COLO668 (cell line): ENCODE measurements at regions not wholly inside any gene's neighbourhood (a gene's known extent, or its start where the extent isn't known, plus 50 kb on each side); places are given as distances from the start of the nearest gene placed in this dataset.

Experiments
- DNase-seq: peaks from one replicate; lab custom pipeline; 2025; ENCODE audit not compliant: unreplicated experiment; lab: John Stamatoyannopoulos, UW

- DNase-seq = no peak
Measured at GRCh38 chr12:24561411-24561871, 387.5 kb downstream of the BCAT1 start.

- no peak for DNase-seq
Measured at GRCh38 chr12:24560831-24561271, 388.1 kb downstream of the BCAT1 start.

- DNase-seq = no peak
Measured at GRCh38 chr12:24560192-24560775, 388.6 kb downstream of the BCAT1 start.

- DNase-seq = no peak
Measured at GRCh38 chr12:24557738-24558137, 391.2 kb downstream of the BCAT1 start.

DNA sequence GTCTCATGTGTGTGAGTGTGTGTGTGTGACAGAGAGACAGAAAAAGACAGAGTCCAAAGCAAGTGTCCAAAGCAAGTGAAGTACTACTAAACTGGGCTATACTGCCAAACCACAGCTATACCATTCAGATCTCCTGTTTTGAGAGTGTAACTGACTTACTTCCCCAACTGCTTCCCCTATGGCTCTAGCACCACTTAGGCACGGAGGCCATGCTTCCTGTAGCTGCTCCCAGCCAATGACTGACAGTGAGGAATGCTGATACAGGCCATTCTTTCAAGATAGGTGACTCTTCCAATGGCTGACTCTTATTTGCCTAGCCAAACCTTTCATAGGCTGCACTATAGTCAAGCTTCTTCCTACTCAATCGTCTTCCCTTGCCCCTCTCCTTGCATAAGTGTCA is 393.2 kb downstream of the BCAT1 start:
- DNase-seq = no peak

GRCh38 chr12:24554612-24555295 is 394.1 kb downstream of the BCAT1 start:
- no peak for DNase-seq

DNA sequence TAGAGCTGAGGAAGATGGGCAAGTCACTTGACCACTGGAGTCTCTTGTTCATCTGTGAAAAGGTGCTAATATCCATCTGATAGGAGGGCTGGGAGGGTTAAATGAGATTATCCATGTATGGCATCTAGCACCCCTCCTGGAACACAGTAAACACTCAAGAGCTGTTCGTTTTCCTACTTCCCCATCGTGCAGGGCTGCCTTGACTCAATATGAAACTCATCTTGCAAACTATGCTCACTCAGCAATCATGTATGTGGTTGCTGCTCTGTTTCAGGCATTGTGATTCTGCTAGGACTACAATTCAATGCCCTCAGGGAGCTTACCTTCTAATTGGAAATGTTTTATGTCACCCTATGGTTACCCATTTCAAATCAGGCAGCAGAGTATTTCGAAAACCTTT is 395.6 kb downstream of the BCAT1 start:
- DNase-seq = no peak

- DNase-seq = no peak
Measured at GRCh38 chr12:24551163-24551786, 397.6 kb downstream of the BCAT1 start.

DNA sequence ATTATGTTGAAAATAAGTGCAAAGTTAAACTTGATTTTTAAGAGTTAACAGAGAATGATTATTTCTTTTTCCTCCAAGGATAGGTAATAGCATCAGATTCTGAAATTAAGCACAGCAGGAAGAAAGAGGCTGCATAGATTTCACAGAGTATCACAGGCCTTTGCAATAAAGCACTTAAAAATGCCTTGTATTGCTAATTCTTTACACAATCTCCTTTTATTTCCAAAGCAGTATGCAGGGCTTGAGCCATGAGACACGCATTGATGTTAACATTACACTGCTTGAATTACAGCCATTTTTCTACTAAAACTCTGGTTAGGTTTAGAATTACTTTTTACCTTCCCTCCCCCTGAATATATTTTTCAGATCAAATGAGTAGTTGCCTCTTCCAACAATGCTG is 398.3 kb downstream of the BCAT1 start:
- no peak for DNase-seq

GRCh38 chr12:24546661-24547060 is 402.2 kb downstream of the BCAT1 start:
- DNase-seq = no peak

- DNase-seq = no peak
Measured at GRCh38 chr12:24546084-24546483, 402.8 kb downstream of the BCAT1 start.

GRCh38 chr12:24544368-24544767 is 404.5 kb downstream of the BCAT1 start:
- no peak for DNase-seq

DNA sequence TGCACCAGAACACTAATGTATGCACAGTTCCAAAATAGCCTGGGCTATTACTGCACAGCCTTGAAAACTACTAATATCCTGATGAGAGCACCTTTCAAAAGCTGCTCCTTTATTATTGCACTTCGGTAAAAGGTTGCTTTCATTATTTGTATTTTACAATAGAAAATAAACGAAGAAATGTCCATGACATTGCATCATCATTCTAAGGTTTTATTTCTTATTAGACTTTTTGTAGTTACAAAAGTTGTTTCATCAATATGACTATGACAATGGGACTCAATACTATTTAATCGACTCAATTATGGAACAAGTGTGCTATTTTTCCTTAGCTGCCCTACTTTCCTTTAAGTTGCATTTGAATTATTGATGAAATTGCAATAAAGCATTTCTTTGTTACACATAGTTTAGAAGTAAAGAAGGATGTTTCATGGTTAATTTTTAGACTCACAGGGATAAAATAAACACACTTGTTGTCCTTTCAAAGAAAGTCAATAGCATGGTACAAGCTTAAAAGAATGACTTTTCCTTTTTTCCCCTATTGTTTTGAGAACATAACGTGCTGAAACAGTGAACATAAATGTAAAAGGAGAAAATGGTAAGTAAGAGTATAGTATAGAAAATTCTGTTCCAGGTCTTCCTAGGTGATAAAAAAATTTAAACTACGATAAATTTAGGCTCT is 407.6 kb downstream of the BCAT1 start:
- DNase-seq = no peak

GRCh38 chr12:24539646-24540045 is 409.3 kb downstream of the BCAT1 start:
- DNase-seq = no peak

- DNase-seq = no peak
Measured at GRCh38 chr12:24537083-24537860, 411.6 kb downstream of the BCAT1 start.

DNA sequence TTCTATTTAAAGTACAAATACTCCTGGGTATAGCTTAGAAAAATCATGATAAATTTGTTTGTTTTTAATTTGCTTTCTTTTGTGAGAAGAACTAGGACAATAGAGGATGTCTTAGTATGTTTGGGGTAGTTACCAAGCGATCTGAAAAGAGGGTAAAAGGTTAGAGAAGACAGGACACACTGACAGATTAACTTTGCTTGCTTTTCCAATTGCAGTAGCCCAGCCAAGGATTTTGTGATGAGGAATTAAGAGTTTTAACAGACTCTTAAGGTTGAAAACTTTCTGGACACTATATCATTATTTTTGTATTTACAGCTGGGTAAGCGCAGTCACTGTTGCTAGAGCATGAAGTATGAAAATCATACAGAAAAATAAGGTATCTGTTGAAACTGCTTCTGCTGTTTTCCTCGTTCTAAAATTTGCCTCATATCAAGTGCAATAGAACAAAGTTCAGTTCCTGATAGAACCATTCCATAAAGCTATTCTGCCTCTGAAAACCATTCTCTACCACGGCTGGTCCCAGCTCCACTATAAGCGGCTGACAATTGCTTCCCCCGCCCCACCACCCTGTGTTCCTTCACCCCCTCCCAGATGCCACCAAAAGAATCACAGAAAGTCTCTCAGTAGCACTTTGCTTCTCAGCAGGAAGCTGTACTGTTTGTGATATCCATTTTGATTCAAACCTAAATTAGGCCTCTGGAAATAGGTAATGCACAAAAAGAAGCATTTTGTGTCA is 413.4 kb downstream of the BCAT1 start:
- DNase-seq = no peak

DNA sequence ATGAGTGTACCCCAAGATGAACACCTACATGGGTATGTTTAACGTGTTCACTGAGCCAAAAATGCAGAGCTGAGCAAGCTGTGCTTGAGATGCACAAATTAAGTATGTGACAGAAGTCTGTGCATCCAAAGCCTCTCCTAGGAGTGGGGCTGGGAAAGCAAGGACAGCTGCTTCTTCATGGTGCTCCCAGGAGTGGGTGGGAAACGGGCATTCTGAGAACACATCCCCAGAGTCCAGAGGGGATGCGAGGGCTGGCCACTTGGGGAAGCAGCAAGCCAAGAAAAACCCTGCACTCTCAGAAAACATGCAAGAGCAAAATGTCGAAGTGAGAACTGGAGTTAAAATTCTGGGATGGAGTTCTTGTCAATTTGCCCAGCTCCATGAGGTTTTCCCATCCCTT is 414.3 kb downstream of the BCAT1 start:
- DNase-seq = no peak

DNA sequence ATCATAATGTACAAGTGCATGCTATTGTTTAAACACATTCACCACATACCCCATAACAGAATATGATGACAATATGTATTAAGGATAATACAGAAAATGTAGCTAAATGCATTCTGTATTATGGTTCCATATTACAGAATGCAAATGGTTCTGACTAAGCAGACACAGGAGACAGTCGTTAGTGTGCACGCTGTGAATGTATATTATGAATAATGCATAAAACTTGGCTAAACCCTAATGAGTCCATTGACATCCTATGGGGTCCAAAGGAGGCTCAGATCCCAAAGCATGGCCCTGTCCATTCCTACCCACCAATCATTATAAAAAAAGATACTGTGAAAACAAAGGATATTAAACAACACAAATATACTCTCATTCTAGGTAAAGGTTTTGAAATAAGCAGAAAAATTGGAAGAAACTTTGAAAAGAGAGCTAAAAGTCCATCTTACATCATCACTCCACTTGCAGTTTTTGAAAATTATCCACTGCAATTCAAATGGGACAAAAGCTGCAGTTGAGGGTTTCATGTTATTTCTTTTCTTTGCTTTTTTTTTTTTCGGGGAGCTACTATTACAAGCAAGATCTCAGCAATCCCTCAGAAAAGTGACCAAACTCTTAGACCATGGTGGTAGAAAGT is 415.1 kb downstream of the BCAT1 start:
- DNase-seq = no peak

DNA sequence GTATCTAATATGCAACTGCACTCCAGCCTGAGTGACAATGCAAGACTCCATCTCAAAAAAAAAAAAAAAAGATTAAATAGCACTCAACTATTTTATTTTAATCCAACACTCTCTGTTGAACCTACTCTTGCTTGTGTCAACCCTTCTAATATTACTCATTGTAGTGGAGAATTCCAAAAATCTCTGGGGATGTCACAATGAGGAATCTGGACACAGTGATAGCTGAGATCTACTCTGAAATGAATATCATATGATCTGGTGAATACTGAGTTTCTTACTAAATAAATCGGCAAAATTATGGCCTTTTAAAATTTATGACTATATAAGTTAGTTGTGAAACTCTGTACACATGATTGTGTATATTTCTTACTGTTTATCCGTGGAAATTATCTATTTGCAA is 418.2 kb downstream of the BCAT1 start:
- DNase-seq = no peak

- no peak for DNase-seq
Measured at GRCh38 chr12:24527102-24527501, 421.8 kb downstream of the BCAT1 start.
